LHCN-M2 (cell line): ENCODE measurements at regions not wholly inside any gene's neighbourhood (a gene's known extent, or its start where the extent isn't known, plus 50 kb on each side); places are given as distances from the start of the nearest gene placed in this dataset.
"Not testable (repeated sequence)": the region's sequence is repeated elsewhere in the genome, so short reads cannot be mapped to it uniquely, and the experiment has no call there.

Source experiments
- DNase-seq: peaks from one replicate; pipeline ENCODE4 v3.0.0-alpha.2; 2012; ENCODE audit warnings: low read depth

- DNase-seq = no peak
Measured at GRCh38 chr5:143533978-143534760, 130.7 kb upstream of the NR3C1 start.

- no peak for DNase-seq
Measured at GRCh38 chr5:143533475-143533874, 130.0 kb upstream of the NR3C1 start.

DNA sequence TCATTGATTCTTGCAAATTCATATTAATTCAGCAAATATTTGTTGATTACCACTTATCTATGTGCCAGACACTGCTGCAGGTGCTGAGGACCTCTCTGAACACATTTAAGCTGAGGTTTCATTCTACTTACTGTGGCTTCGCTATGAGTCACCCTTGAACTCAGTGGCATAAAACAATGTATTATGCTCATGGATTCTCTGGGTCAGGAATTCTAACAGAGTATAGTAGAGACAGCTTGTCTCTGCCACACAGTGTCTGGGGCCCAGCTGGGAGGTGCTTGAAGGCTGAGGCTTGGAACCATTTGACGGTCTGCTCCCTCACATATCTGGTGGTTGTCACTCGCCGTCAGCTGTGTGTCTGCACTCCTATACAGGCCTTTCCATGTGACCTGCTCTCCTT, 124.3 kb upstream of the NR3C1 start:
- peak; percentile 38 for DNase-seq

GRCh38 chr5:143525176-143525575, 121.7 kb upstream of the NR3C1 start:
- no peak for DNase-seq

DNA sequence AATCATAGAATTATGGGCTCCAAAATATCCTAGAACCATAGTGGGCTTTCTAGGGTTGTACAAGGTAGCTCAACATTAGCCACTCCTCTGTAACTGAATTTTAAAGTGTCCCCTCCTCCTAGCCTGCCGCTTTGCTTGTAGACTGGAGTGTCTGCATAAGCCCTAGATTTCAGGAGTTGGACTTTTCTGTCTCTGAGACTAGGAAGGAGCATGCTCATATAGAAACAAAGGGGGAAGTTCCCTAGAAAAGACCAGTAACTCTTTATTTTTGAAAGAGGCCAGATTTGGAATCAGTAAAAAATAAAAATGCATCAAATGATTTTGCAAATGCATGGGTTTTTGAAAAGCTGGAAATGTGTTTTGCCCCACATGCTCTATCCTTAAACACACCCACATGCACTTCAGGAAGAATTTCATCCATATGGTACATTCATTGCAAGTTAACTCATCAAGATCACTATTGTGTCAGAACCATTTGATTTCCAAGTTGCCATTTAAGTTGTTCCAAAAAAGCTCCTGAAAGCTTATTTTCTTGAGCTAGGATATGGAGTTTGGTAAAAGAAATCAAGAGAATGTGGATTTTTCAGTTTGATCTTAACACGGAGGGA, 121.0 kb upstream of the NR3C1 start:
- no peak for DNase-seq

GRCh38 chr5:143521846-143522400, 118.4 kb upstream of the NR3C1 start:
- no peak for DNase-seq

- no peak for DNase-seq
Measured at GRCh38 chr5:143521141-143521540, 117.7 kb upstream of the NR3C1 start.

DNA sequence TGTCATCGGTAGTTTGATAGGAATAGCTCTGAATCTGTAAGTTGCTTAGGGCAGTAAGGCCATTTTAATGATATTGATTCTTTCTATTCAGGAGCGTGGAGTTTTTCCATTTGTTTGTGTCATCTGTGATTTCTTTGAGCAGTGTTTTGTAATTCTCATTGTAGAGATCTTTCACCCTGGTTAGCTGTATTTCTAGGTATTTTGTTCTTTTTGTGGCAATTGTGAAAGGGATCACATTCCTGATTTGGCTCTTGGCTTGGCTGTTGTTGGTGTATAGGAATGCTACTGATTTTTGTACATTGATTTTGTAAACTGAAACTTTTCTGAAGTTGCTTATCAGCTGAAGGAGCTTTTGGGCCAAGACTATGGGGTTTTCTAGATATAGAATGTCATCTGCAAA, 115.7 kb upstream of the NR3C1 start:
- DNase-seq = not testable (repeated sequence)

GRCh38 chr5:143517824-143518223, 114.3 kb upstream of the NR3C1 start:
- DNase-seq = not testable (repeated sequence)

GRCh38 chr5:143516249-143516648, 112.8 kb upstream of the NR3C1 start:
- peak; percentile 28 for DNase-seq

DNA sequence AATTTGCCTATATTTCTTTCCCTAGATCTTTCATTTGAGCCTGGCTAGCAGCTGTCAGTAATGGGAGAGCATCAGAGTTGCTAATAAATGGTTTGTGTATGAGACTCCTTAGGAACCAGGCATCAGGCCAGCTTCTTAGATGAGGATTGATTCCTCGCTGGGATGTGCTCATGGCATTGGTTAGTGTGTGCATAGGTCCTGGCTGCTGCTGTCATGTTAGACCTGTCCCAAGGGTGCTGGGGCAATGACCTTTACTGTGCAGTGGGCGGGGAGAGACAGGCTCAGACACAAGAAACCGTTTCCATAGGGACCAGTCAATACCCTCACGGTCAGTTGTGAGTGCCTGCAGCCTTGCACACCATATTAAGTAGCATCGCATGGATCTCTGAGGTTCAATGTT, 112.3 kb upstream of the NR3C1 start:
- DNase-seq = peak; percentile 69

GRCh38 chr5:143514616-143515335, 111.3 kb upstream of the NR3C1 start:
- peak; percentile 39 for DNase-seq

DNA sequence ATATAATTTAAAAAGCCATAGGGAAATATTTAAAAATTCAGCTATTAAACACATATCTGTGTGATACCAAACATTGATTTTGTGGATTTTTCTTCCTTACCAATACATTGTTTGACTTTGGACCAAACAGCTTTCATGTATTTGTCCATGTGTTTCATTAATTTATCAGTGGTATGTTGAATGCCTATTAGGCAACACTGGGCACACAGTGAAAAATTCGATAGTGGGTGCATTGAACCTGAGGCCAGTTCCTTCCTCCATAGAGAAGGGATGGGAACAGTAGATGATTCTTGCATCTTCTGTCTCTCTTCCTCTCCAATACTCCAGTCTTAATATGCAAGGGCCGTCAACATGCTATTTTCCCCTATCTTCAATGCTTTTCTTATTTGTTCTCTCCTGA, 110.2 kb upstream of the NR3C1 start:
- DNase-seq = no peak

DNA sequence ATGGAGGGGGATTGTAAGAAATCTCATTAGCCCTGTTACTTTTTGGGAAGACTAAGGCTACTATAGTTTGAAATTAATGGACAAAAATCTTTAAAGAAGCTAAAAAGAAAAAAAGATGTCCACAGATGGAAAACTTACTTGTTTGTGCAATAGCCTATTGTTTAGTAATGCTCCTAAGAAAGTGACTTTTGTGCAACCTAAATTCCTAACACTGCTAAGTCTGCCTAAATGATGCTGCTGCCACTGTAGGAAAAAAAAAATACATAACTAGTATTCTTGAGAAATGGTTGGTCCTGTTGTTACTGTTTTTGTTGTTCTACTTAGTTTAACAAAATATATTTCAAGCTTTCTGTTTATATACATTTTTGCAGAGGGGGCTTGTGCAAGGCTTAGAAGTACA, 108.2 kb upstream of the NR3C1 start:
- no peak for DNase-seq

- DNase-seq = no peak
Measured at GRCh38 chr5:143509758-143510221, 106.3 kb upstream of the NR3C1 start.

GRCh38 chr5:143506836-143507552, 103.5 kb upstream of the NR3C1 start:
- peak; percentile 87 for DNase-seq

- no peak for DNase-seq
Measured at GRCh38 chr5:143505934-143506333, 102.4 kb upstream of the NR3C1 start.

GRCh38 chr5:143505354-143505753, 101.9 kb upstream of the NR3C1 start:
- DNase-seq = no peak

DNA sequence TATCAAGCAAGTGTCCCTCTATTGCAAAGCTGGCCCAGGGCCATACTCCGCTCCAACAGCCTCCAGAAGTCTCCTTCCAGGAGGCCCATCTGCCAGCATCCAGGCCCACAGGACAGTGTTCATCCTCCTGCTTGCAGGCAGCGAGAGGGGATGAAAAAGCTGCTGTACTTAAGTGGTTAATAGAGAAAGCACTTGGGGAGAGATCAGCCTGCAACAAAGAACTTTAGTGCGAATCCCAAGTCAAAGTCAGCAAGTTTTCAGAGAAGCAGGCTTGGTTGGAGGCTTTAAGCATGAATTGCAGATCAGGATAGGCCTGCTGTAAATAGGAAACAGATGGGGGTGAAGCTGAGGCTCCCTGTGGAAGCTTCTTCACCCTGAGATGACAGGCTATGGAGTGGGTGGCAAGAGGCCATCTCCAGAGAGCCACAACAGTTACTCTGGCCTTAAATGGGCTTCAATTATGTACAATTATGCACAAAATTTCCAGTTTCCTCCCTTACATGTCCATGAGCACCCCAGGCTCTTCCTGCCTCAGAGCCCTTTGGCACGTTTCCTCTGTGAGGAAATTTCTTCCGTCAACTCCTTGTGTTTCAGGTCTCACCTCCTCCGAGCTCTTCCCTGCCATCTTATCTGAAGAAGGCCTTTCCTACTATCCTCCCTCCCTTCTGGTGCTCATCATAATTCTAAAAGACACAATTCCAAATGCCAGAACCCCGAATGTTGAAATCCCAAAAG, 98.0 kb upstream of the NR3C1 start:
- no peak for DNase-seq

GRCh38 chr5:143499480-143500114, 96.1 kb upstream of the NR3C1 start:
- peak; percentile 80 for DNase-seq
